AG09319 (cell line): ENCODE measurements at regions not wholly inside any gene's neighbourhood (a gene's known extent, or its start where the extent isn't known, plus 50 kb on each side); places are given as distances from the start of the nearest gene placed in this dataset.

Source experiments
- DNase-seq: peaks from one replicate; pipeline ENCODE4 v3.0.0-alpha.2; 2010; ENCODE audit warnings: low read depth; ENCODE audit errors: extremely low read depth
- TF ChIP-seq, protein P1 (sequence below): IDR thresholded peaks from 2 replicates; pipeline ENCODE4 v1.5.1; 2011; ENCODE audit warnings: low read depth, mild to moderate bottlenecking, inconsistent platforms, low read length, moderate library complexity

GRCh38 chr15:39299486-39300267 lies 281.2 kb upstream of the THBS1 start:
- TF ChIP-seq, protein P1, sequence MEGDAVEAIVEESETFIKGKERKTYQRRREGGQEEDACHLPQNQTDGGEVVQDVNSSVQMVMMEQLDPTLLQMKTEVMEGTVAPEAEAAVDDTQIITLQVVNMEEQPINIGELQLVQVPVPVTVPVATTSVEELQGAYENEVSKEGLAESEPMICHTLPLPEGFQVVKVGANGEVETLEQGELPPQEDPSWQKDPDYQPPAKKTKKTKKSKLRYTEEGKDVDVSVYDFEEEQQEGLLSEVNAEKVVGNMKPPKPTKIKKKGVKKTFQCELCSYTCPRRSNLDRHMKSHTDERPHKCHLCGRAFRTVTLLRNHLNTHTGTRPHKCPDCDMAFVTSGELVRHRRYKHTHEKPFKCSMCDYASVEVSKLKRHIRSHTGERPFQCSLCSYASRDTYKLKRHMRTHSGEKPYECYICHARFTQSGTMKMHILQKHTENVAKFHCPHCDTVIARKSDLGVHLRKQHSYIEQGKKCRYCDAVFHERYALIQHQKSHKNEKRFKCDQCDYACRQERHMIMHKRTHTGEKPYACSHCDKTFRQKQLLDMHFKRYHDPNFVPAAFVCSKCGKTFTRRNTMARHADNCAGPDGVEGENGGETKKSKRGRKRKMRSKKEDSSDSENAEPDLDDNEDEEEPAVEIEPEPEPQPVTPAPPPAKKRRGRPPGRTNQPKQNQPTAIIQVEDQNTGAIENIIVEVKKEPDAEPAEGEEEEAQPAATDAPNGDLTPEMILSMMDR, result no peak
- DNase-seq, result no peak

DNA sequence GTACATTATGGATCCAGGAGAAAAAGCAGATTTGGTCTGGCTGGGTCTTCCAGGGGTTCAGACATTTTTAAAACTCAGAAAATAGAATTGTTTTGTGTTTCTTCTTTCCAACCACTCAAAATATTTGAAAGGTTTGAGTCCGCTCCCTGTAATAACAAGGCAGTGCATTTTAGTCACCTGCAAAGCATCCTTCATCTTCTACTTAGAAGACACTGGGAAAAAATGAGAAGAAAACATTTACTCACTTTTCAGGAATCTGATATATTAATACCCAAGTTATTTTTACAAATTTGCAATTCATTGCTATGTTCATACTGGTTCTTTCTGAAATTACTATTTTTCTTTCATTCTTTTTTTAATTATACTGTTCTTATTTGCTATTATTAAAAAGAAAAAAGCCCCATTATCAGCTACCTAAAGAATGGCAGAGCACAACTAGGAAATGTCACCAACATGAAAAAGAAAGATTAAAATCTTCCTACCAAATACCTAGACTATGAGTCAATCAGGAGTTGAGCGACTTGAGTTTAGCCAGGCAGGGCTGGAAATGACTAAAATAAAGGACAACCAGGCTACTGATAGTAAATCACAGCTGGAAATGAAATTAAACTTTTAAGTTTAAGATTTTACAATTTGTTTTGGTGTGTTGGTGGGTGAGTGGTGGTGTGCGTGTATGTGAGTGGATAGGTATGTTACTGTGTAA lies 280.3 kb upstream of the THBS1 start:
- DNase-seq, result no peak

GRCh38 chr15:39301589-39301999 lies 279.3 kb upstream of the THBS1 start:
- DNase-seq, result peak; percentile 80
- TF ChIP-seq, protein P1, result no peak

More for the DNA sequence above, 280.3 kb upstream of the THBS1 start:
- TF ChIP-seq, protein P1, result no peak

GRCh38 chr15:39302936-39303335 lies 277.9 kb upstream of the THBS1 start:
- DNase-seq, result no peak
- TF ChIP-seq, protein P1, result no peak

DNA sequence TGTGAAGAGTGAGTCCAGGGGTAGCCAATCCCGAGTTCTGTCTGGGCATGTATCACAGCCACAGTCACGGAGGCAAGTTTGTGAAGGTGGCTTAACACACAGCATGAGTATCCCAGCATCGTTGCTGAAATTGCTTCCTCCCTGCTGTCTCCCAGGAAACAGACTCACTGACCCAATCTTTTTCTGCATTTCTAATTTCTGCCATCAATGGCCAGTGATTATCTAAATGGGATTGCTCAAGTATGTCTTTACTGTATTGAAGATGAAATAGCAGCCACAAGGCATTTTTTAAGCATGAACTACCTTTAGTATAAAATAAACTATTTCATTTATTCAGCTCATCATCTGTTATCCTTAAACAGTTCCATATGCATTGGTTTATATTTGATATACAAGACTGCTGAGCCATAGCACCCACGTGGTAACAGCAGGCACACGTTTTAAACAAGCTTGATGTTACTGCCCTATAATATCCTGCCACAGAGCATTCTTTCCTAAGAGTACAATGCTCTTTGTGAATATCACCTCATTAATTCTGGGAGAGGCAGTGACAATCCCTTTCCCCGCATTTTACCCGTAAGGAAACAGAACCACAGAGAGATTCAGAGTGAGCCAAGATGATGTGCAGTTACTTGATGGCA lies 276.6 kb upstream of the THBS1 start:
- DNase-seq, result peak; percentile 94
- TF ChIP-seq, protein P1, result no peak

DNA sequence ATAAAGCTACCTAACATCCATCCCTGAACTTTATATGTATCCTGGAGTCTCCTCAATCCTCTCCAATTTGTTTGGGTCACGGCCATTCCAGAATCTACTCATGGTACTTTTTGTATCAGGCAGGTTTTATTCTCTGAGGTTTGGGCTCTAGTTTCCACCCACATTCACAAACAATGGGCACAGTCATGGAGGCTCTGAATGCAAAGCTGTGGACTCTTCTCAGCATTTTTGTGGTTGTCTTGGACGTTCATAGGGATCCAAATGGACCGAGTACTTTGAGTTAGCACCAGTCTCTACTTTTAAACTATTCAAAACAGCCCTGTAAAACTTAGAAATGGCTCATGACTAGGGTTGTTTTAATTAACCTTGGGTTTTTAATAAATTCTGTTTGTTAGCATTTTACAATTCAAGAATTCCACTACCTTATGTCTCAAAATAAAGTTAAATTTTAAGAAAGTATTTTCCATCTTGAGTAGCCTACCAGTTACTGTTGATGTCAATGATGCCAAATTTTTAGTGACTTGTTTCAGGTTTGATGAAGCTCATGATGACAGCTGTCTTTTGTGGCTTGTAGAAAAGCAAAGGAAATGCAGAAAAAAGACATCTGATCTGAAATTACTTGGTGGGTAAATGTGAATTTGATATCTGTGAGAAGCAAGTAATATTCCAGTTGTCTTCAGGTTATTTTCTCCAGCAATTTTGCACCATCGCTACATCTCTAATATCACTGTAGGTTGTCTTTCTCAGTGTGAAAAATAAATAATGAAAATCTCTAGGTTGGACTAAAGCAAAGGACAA lies 275.7 kb upstream of the THBS1 start:
- TF ChIP-seq, protein P1, result no peak
- DNase-seq, result no peak
